ENCODE measurements at regions not wholly inside any gene's neighbourhood (a gene's known extent, or its start where the extent isn't known, plus 50 kb on each side); places are given as distances from the start of the nearest gene placed in this dataset.

- DNase-seq (ENCODE audit: low read depth in 4 of 4, low spot score in 3 of 4) = no peak
Observed at GRCh38 chr5:158559066-158559465, 540.6 kb downstream of the EBF1 start.

GRCh38 chr5:158553962-158554336, 545.8 kb downstream of the EBF1 start:
- no peak for DNase-seq (ENCODE audit: low read depth in 4 of 4, low spot score in 3 of 4)

- no peak for DNase-seq (ENCODE audit: low read depth in 4 of 4, low spot score in 3 of 4)
Observed at GRCh38 chr5:158553195-158553961, 546.3 kb downstream of the EBF1 start.

GRCh38 chr5:158552241-158552640, 547.5 kb downstream of the EBF1 start:
- DNase-seq (ENCODE audit: low read depth in 4 of 4, low spot score in 3 of 4) = no peak

- no peak for DNase-seq (ENCODE audit: low read depth in 4 of 4, low spot score in 3 of 4)
Observed at GRCh38 chr5:158549311-158549710, 550.4 kb downstream of the EBF1 start.

- no peak for DNase-seq (ENCODE audit: low read depth in 4 of 4, low spot score in 3 of 4)
Observed at GRCh38 chr5:158546748-158547147, 553.0 kb downstream of the EBF1 start.

- no peak for DNase-seq (ENCODE audit: low read depth in 4 of 4, low spot score in 3 of 4)
Observed at GRCh38 chr5:158545949-158546530, 553.7 kb downstream of the EBF1 start.

- DNase-seq (ENCODE audit: low read depth in 4 of 4, low spot score in 3 of 4) = no peak
Observed at GRCh38 chr5:158544388-158545339, 555.1 kb downstream of the EBF1 start.

- no peak for DNase-seq (ENCODE audit: low read depth in 4 of 4, low spot score in 3 of 4)
Observed at GRCh38 chr5:158543539-158544387, 556.0 kb downstream of the EBF1 start.

- no peak for DNase-seq (ENCODE audit: low read depth in 4 of 4, low spot score in 3 of 4)
Observed at GRCh38 chr5:158541536-158542297, 558.0 kb downstream of the EBF1 start.

- DNase-seq (ENCODE audit: low read depth in 4 of 4, low spot score in 3 of 4) = no peak
Observed at GRCh38 chr5:158538506-158539074, 561.1 kb downstream of the EBF1 start.

- DNase-seq (ENCODE audit: low read depth in 4 of 4, low spot score in 3 of 4) = no peak
Observed at GRCh38 chr5:158537366-158537765, 562.4 kb downstream of the EBF1 start.

GRCh38 chr5:158534203-158534602, 565.5 kb downstream of the EBF1 start:
- no peak for DNase-seq (ENCODE audit: low read depth in 4 of 4, low spot score in 3 of 4)

GRCh38 chr5:158532739-158533138, 567.0 kb downstream of the EBF1 start:
- no peak for DNase-seq (ENCODE audit: low read depth in 4 of 4, low spot score in 3 of 4)

- no peak for DNase-seq (ENCODE audit: low read depth in 4 of 4, low spot score in 3 of 4)
Observed at GRCh38 chr5:158531860-158532259, 567.9 kb downstream of the EBF1 start.

- DNase-seq (ENCODE audit: low read depth in 4 of 4, low spot score in 3 of 4) = no peak
Observed at GRCh38 chr5:158530115-158530514, 569.6 kb downstream of the EBF1 start.

GRCh38 chr5:158529454-158529853, 570.3 kb downstream of the EBF1 start:
- no peak for DNase-seq (ENCODE audit: low read depth in 4 of 4, low spot score in 3 of 4)

- no peak for DNase-seq (ENCODE audit: low read depth in 4 of 4, low spot score in 3 of 4)
Observed at GRCh38 chr5:158525663-158526062, 574.1 kb downstream of the EBF1 start.

GRCh38 chr5:158524070-158524469, 575.6 kb downstream of the EBF1 start:
- DNase-seq (ENCODE audit: low read depth in 4 of 4, low spot score in 3 of 4) = no peak

All from left renal pelvis (tissue), 4 donors.